ENCODE measurements at regions not wholly inside any gene's neighbourhood (a gene's known extent, or its start where the extent isn't known, plus 50 kb on each side); places are given as distances from the start of the nearest gene placed in this dataset.

DNA sequence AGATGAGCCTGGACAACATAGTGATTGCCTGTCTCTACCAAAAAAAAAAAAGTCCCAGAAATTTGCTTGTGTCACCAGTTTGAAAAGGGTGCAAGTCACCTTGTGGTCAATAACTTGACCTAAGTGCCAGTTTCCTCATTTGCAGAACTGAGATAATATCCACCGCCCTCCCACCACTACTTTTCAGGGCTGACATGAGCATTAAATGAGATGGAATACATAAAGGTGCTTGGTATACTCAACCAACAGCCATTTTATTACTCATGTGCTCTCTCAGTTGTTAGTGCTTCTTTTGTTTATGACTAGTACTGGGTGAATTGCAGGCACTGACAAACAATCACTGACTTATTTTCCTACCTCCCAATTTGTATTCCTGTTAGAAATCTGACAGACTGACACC lies 340.5 kb upstream of the SATB1 start:
- in situ Hi-C loops (cut with HindIII; ENCODE audit: low pct_unique_long_range_greater_than_20kb, low sequenced_read_pairs): no loop called here
- DNase-seq (ENCODE audit: low read depth): no peak

DNA sequence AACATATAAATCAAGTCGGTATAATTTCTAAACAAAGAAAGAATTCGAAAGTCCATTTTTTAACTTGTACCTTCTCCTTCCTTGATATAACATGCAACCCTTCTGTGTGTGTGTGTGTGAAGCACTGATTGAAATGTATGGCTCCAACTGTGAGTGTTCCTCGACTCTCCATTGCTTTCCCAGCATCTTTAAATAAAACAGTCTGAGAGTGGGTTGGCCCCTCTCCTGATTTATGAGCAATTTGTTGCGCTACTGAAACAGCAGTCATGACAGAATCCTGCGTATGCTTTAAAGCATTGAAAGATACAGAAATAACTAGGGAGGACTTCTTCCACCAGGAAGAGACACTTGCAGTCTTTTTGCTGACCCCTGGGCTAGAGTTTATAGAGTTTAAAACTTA lies 340.0 kb upstream of the SATB1 start:
- in situ Hi-C loops (cut with HindIII; ENCODE audit: low pct_unique_long_range_greater_than_20kb, low sequenced_read_pairs): no loop called here
- no peak for DNase-seq (ENCODE audit: low read depth)

DNA sequence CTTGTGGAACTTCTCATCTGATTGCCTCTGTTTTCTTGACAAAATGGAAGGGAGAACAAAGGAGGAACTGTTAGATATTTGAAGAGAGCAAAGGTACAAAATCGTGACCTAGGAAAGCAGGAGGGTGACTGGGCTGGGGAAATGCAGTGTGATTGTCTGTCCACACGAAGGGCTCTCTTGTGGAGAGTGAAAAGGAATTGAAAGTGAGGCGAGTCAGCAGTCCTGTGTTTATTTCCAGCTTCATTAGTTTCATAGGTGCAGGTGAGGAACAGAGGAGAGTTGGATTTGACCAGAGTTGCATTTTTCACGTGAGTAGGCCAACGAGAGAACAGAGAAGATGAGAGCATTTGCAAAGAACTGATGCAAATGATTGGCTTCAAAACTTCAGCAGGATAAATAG lies 336.4 kb upstream of the SATB1 start:
- DNase-seq (ENCODE audit: low read depth): no peak
- in situ Hi-C loops (cut with HindIII; ENCODE audit: low pct_unique_long_range_greater_than_20kb, low sequenced_read_pairs): no loop called here

DNA sequence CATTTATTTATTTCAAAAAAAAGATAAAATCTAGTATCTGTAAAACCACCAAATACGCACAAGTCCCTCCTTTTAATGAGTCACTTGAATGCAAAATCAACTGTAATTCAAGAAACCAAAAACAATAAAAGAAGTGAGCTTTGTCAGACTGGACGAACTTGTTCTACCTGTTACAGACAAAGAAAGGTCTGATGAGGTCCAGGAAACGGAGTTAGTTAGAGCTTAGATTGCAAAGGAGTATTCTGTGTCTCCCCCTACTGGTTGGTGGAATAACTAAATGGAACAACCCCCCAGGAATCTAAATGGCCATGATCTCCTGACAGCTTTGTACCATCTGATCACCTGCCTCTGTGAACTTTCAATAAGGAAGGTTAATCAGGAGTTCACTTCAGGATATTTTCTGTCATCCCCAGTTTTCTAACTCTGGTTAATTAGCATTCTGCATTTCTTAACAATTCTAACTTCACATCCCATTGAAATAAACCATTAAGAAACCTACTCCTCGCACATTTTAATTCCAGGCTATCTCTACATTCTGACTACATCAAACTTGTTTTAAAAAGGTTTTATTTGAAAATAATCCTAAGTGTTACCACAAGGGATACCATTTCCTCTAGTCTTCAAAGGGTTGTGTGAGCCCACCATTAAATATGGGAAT lies 333.0 kb upstream of the SATB1 start:
- peak; percentile 2 for DNase-seq (ENCODE audit: low read depth)
- in situ Hi-C loops (cut with HindIII; ENCODE audit: low pct_unique_long_range_greater_than_20kb, low sequenced_read_pairs): no loop called here

DNA sequence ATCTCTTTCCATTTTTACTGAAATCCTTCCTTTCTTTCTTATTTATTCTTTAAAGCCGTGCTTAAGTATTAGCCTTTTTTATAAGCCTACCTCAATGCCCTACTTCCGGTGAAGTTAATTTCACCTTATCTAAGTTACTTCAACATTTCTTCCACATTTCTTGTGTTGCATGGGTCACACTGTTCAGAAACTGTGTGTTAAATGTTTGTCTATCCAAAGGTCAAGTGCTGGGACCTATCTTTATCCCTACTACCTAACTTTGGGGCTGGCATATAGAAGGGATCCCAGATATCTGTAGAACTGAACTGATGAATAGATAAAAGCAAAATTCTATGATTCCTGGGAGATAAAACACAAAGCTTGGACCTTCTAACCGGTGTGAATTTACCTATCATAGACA lies 332.3 kb upstream of the SATB1 start:
- in situ Hi-C loops (cut with HindIII; ENCODE audit: low pct_unique_long_range_greater_than_20kb, low sequenced_read_pairs): no loop called here
- no peak for DNase-seq (ENCODE audit: low read depth)

DNA sequence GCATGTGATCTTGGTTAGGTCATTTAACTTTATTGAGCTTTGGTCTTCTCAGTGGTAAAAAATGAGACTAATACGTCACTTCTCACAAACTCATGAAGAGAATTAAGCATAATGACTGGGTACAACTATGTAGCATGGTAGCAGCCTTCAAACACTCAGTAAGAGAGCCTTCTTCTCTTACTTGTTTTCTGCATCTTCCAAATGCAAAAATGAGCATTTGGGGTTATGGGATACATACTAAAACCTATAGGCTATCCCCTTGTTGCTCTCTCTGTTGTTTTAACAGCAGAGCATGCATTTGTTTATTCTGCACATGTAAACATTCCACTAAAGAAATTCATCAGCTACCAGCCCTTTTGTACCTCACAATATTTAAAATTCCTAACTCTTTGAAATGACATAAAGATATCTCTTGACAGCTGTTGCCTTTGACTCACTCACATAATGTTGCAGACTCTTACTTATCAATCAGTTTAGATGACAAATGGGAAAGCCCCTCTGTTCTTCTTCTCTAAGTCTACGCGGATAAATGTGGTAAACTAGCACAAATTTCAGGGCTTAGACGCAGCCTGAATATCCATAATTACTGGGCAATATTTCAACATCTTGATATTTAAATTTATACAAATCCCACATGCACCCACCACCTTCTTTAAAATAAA lies 327.3 kb upstream of the SATB1 start:
- no peak for DNase-seq (ENCODE audit: low read depth)
- in situ Hi-C loops (cut with HindIII; ENCODE audit: low pct_unique_long_range_greater_than_20kb, low sequenced_read_pairs): no loop called here

DNA sequence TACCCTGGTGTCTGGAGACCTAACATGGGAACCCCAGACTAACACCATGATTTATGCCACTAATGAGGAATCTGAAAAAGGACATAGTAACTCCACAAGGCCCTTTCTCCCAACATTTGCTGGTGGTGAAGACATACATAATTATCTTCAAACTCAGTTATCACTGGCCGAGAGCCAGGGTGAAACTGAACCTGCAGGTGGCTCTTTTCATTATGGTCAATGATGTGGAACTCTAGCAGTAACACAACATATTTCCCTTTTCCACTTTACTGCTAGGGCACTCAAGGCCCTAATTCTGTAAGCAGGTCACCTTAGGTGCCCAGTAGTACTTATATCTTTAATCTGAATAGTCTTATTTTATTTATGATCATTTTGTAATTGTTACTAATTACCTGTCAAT lies 326.4 kb upstream of the SATB1 start:
- no peak for DNase-seq (ENCODE audit: low read depth)
- in situ Hi-C loops (cut with HindIII; ENCODE audit: low pct_unique_long_range_greater_than_20kb, low sequenced_read_pairs): no loop called here

DNA sequence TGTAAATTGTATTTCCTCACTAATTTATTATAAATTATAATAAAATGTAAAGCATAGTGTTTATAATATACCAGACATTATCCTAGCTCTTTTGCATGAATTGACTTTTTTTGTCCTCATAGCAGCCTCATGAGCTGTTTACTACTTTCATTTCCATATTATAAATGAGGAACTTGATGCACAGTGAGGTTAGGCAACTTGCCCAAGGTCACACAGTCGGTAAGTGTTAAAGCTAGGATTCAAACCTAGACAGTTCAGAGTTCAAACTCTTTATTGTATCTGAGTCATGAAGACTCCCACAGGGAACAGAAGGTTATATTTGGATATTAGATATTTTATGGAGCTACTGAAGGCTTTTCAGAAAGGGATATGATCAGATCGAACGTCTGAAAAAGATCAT lies 322.2 kb upstream of the SATB1 start:
- no peak for DNase-seq (ENCODE audit: low read depth)
- in situ Hi-C loops (cut with HindIII; ENCODE audit: low pct_unique_long_range_greater_than_20kb, low sequenced_read_pairs): no loop called here

DNA sequence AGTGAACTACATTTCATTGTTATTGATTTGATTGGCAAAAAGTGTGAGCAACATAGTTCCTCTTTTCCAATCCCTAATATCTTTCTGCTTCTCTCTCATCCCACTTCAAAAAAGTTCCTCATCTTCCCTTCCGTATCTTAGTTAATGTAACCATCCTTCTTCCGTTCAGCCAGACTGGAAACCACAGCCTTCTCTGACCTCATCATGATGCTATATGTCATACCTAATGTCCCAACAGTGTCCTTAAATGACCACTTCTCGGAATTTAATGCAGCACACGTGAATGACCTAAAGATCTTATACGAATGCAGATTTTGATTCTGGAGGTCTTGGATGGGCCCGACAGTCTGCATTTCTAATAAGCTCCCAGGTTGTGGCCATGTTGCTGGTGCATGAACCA lies 320.3 kb upstream of the SATB1 start:
- DNase-seq (ENCODE audit: low read depth): no peak
- in situ Hi-C loops (cut with HindIII; ENCODE audit: low pct_unique_long_range_greater_than_20kb, low sequenced_read_pairs): no loop called here

DNA sequence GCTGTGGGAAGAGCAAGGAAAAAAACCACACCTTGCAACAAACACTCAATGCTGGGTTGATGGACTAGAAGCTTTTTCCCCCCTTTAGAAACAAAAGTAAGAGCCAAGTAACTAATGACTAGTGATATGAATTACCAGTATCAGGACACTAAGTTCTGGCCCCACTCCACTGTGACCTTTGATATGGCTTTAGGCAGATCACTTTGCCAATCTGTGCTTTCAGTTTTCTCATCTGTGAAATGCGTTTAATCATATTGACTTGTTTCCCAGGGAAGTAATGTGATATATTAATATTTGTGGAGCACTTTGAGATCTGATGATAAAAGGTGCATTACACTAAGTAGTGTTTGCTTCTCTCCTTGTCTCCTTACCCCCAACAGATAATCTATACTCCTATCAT lies 319.3 kb upstream of the SATB1 start:
- DNase-seq (ENCODE audit: low read depth): no peak
- in situ Hi-C loops (cut with HindIII; ENCODE audit: low pct_unique_long_range_greater_than_20kb, low sequenced_read_pairs): no loop called here

DNA sequence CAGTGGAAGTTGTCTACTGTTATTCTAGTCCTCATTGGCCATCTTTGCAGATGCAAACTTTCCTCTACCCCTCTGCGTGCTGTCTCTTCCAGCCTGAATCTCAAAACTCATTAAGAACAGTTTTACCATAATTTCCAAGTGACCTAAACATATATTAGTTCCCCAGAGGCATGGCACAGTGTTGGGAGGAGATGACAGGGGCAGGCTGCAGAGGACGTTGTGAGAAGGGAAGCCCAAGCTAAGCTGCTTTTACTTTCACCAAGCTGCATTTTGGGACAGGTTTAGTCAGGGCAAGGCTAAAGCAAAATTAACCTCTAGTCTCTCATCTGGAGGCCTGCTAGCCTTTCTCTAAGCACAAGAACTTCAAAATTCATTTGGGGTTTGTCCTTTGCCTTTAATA lies 318.6 kb upstream of the SATB1 start:
- in situ Hi-C loops (cut with HindIII; ENCODE audit: low pct_unique_long_range_greater_than_20kb, low sequenced_read_pairs): no loop called here
- DNase-seq (ENCODE audit: low read depth): no peak

DNA sequence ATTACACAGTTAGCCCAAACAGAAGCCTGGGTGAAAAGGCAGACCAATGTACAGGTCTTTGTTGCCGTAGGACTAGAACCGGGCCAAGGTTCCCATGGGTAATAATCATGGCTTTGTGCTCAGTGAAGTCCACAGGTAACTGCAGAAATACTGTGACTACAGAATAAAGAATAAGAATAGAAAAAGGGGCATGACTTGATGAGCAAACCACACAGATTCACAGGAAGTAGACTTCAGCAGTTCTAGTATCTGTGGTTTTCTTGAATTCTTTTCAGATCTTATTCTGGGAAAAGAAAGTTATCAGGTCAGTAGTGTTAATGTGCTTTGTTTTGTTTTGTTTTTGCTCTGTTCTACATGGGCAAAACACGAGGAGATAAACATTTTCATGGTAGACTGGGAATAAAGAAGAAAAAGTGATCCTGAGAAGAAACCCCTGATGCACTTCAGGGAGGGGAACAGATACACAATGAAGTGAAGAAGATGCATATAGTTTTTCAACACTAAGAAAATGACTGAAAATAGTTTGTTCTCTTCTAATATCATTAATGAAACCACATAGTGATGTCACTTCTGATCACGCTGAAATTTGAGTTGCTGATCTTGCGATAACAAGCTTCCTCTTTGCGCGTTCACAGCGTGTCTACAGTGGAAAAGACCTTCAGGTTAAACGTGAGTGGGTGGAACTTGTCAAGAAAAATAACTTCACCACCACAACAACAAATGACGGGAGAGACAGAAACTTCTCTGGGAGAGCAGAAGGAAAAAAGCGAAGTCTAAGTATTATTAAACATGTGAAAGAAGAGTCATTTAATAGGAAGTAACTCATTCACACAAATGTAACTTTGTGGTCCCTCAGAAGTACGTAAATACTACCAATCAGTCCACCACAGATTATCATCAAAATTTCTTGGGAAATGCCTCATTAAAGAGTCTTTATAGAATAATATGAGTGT lies 315.8 kb upstream of the SATB1 start:
- in situ Hi-C loops (cut with HindIII; ENCODE audit: low pct_unique_long_range_greater_than_20kb, low sequenced_read_pairs): no loop called here
- no peak for DNase-seq (ENCODE audit: low read depth)

DNA sequence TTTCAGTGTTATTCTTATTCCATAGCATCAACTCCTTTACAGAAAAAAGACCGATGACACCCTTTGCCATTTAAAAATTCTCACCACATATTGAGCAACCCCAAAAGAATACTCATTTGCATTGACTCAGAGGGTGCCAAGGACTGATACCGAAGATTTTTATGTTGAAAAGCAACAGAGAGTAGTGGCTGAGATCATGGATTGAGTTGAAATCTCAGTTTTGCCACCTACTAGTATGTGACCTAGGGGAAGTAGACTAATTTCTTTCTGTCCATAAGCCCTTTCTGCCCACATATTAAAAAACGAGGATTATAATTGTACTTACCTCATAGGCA lies 313.9 kb upstream of the SATB1 start:
- in situ Hi-C loops (cut with HindIII; ENCODE audit: low pct_unique_long_range_greater_than_20kb, low sequenced_read_pairs): no loop called here
- DNase-seq (ENCODE audit: low read depth): no peak

DNA sequence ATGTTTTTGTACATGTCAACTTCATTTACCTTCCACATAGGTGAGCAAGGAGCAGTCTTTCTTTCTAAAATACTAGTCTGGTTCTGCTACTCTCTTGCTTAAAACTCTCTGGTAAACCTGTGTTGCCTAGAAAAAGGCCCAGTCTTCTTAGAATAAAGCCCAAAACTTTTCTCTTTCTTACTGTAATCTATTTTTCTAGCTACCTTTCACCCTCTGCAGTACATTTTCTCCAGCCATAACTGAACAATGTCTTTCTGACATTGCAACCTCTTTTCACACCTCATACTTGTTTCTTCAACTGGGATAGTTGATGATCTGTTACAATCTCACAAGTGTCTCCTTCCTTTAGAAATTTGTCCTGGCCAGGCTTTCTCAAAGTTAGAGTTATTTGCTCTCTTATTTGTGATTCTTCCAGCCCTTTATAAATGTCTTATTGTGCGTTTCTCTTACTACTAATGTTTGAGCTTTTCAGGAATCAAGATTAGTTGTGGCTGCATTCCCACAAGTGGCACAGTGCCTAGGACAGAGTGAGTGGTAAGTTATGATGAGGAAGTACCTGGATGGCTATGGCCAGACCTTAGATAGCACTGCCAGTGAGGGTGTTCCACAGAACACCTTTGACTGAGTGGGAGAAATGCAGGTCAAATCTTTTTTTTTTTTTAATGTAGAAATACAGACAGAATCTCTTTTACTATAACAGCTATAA lies 313.4 kb upstream of the SATB1 start:
- DNase-seq (ENCODE audit: low read depth): no peak
- in situ Hi-C loops (cut with HindIII; ENCODE audit: low pct_unique_long_range_greater_than_20kb, low sequenced_read_pairs): no loop called here

DNA sequence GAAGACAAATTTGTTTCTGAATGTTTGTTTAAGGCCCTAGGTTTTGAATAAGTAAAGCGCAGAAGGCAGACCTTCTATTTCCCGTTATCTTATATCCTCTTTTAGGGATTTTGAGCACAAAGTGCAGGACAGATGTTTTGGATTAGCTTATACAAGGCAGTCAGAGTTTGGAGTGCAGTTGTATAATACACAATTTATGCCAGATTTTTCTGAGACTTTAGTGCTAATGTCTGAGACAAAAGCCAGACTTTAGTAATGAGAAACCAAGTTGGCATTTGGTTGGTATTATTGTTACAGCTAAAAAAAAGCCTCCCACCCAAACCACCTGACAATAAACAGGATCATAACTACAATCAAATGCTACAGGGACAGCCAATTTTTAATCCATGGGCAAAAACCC lies 309.9 kb upstream of the SATB1 start:
- in situ Hi-C loops (cut with HindIII; ENCODE audit: low pct_unique_long_range_greater_than_20kb, low sequenced_read_pairs): no loop called here
- no peak for DNase-seq (ENCODE audit: low read depth)

DNA sequence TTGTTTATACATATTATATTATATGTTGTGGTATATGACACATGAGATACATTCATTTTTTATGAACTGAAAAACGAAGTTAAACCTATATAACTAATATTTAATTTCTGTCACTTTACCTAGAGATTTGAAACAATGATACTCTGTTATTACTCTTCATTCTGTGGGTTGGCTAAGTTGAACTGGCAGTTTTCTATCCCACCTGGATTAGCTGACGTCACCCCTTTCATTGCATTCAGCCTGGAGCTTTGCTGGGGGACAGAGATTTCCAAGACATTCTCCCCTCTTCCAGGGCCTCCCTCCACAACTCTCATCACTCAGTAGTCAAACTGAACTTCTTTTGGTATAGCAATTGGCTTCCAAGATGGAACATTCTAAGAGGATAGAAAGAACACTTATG lies 309.2 kb upstream of the SATB1 start:
- in situ Hi-C loops (cut with HindIII; ENCODE audit: low pct_unique_long_range_greater_than_20kb, low sequenced_read_pairs): no loop called here
- no peak for DNase-seq (ENCODE audit: low read depth)

DNA sequence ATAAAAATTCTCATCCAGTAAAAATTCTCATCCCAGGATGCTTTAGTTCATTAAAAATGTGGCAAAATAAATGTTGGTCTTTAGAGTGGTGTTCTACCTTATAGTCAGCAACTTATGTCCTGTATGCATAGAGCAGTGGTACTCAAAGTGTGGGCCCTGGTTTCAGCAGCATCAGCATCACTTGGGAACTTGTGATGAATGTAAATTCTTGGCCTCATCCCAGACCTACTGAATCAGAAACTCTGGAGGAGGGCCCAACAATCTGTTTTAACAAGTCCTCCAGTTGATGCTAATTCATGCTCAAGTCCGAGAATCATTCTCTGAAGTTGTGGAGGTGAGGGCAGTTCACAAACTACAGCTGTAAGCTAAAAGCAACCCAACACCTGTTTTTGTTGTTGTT lies 307.3 kb upstream of the SATB1 start:
- no peak for DNase-seq (ENCODE audit: low read depth)
- in situ Hi-C loops (cut with HindIII; ENCODE audit: low pct_unique_long_range_greater_than_20kb, low sequenced_read_pairs): no loop called here

DNA sequence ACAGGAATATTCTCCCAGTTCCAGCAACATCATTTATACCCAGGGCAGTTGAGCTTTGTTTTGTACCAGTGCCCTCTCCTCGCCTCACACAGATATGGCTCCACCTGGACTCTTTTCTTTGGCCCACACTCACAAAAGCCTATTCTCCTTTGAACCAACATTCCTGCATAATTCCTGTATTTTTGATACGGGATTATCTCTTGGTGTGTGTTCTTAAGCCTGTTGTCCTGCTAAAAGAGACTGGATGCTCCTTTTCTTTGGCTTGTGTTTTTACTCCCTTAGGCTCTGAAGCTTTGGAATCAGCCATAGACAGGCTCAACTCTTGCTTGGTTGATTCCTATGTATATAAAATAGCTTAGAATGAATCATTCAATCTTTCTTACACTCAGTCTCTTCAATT lies 305.4 kb upstream of the SATB1 start:
- DNase-seq (ENCODE audit: low read depth): no peak
- in situ Hi-C loops (cut with HindIII; ENCODE audit: low pct_unique_long_range_greater_than_20kb, low sequenced_read_pairs): no loop called here

DNA sequence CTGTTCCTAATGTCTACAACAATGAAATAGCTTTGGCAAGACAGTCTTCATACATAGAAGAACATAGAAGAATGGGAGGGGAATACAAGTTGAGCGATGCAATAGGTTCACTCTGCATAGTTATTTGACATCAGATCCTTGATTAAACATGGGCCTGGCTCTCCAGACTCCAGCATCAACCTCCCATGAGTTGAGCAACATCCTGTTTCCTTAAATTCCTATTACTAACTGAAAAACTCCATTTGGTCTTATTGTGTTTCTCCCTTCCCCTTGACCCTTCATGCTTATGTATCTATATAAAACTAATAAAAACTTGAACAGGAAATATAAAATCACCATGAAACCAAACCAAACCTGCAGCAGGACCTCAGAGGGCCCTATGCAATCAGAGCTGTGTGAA lies 304.5 kb upstream of the SATB1 start:
- in situ Hi-C loops (cut with HindIII; ENCODE audit: low pct_unique_long_range_greater_than_20kb, low sequenced_read_pairs): no loop called here
- DNase-seq (ENCODE audit: low read depth): no peak
